ENCODE measurements at regions not wholly inside any gene's neighbourhood (a gene's known extent, or its start where the extent isn't known, plus 50 kb on each side); places are given as distances from the start of the nearest gene placed in this dataset.

DNA sequence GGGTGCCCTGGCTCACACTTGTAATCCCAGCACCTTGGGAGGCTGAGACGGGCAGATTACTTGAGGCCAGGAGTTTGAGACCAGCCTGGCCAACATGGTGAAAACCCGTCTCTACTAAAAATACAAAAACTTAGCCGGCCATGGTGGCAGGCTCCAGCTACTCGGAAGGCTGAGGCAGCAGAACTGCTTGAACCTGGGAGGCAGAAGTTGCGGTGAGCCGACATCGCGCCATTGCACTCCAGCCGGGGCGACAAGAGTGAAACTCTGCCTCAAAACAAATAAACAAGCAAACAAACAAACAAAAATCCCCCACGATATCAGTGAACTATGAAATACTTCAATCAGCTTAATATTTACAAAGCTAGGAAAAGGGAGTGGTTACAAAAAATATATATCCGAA, 382.3 kb upstream of the KCND2 start:
- TF ChIP-seq, protein P1, sequence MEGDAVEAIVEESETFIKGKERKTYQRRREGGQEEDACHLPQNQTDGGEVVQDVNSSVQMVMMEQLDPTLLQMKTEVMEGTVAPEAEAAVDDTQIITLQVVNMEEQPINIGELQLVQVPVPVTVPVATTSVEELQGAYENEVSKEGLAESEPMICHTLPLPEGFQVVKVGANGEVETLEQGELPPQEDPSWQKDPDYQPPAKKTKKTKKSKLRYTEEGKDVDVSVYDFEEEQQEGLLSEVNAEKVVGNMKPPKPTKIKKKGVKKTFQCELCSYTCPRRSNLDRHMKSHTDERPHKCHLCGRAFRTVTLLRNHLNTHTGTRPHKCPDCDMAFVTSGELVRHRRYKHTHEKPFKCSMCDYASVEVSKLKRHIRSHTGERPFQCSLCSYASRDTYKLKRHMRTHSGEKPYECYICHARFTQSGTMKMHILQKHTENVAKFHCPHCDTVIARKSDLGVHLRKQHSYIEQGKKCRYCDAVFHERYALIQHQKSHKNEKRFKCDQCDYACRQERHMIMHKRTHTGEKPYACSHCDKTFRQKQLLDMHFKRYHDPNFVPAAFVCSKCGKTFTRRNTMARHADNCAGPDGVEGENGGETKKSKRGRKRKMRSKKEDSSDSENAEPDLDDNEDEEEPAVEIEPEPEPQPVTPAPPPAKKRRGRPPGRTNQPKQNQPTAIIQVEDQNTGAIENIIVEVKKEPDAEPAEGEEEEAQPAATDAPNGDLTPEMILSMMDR (IDR thresholded peaks at IDR 0.05), result no peak
- no peak for TF ChIP-seq EP300 (IDR thresholded peaks at IDR 0.05)

All from tibial nerve (tissue), 4 donors.